ENCODE measurements at regions not wholly inside any gene's neighbourhood (a gene's known extent, or its start where the extent isn't known, plus 50 kb on each side); places are given as distances from the start of the nearest gene placed in this dataset.

- Histone ChIP-seq H3K27ac (replicated peaks in 1 of 4) (no peak overlapping the region), H3K36me3 (no peaks in the 10 kb centered on the region), H3K4me3 (no peak overlapping the region), H3K9me3 (no peaks in the 10 kb centered on the region), H3K27me3 (no peaks in the 10 kb centered on the region), H3K4me1 (no peaks in the 10 kb centered on the region)
- TF ChIP-seq POLR2AphosphoS5 (IDR thresholded peaks at IDR 0.05): no peak
- TF ChIP-seq EP300 (IDR thresholded peaks at IDR 0.05): no peak
- TF ChIP-seq POLR2A (IDR thresholded peaks at IDR 0.05; ENCODE audit: low read depth): no peak
- no peak for TF ChIP-seq CTCF (IDR thresholded peaks at IDR 0.05)
- 80% methylated on average over 6 of the region's 6 CpGs for WGBS
- intact Hi-C loops (cut with DNase I): no loop called here
- DNase-seq (ENCODE audit: extremely low spot score): no peak
Measured at GRCh38 chr18:75777630-75778029, 350.1 kb upstream of the SMIM21 start.

- TF ChIP-seq EP300 (IDR thresholded peaks at IDR 0.05) (no peak), CTCF (IDR thresholded peaks at IDR 0.05) (no peak), POLR2AphosphoS5 (IDR thresholded peaks at IDR 0.05) (no peak), POLR2A (IDR thresholded peaks at IDR 0.05; ENCODE audit: low read depth) (no peak)
- no peaks in the 10 kb centered on the region for H3K4me1 ChIP-seq
- no peak overlapping the region for H3K4me3 ChIP-seq
- intact Hi-C loops (cut with DNase I): no loop called here
- H3K27me3 ChIP-seq: no peaks in the 10 kb centered on the region
- no peak for DNase-seq (ENCODE audit: extremely low spot score)
- H3K9me3 ChIP-seq: no peaks in the 10 kb centered on the region
- no peak overlapping the region for H3K27ac ChIP-seq (replicated peaks in 1 of 4)
- H3K36me3 ChIP-seq: no peaks in the 10 kb centered on the region
- 29% methylated on average over 2 of the region's 2 CpGs for WGBS
Measured at GRCh38 chr18:75775121-75775520, 347.6 kb upstream of the SMIM21 start.

DNA sequence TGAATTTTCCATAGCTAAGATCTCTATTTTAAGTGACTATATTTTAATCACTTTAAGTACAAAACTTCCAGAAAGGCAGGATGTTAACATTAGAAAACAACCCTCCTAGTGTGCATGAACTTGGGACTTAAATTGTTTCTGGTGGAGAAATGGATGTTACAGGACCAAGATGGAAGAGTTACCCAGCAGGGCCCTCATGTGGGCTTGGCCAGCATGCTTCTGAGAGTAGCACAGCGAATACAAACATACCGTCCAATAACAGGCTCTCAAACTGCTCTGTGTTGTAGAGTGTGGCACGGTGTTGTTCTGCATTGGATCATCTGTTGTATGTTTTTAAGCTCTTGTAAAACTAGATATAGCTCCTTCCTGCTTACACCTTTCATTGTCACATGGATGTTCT, 346.1 kb upstream of the SMIM21 start:
- H3K4me3 ChIP-seq: no peak overlapping the region
- no peak for TF ChIP-seq POLR2A (IDR thresholded peaks at IDR 0.05; ENCODE audit: low read depth)
- TF ChIP-seq CTCF (IDR thresholded peaks at IDR 0.05): no peak
- TF ChIP-seq EP300 (IDR thresholded peaks at IDR 0.05): no peak
- TF ChIP-seq POLR2AphosphoS5 (IDR thresholded peaks at IDR 0.05): no peak
- no peaks in the 10 kb centered on the region for H3K4me1 ChIP-seq
- no peaks in the 10 kb centered on the region for H3K36me3 ChIP-seq
- WGBS: 85% methylated on average over 3 of the region's 3 CpGs
- no peak overlapping the region for H3K27ac ChIP-seq (replicated peaks in 1 of 4)
- H3K9me3 ChIP-seq: no peaks in the 10 kb centered on the region
- no peaks in the 10 kb centered on the region for H3K27me3 ChIP-seq
- intact Hi-C loops (cut with DNase I): no loop called here
- no peak for DNase-seq (ENCODE audit: extremely low spot score)

DNA sequence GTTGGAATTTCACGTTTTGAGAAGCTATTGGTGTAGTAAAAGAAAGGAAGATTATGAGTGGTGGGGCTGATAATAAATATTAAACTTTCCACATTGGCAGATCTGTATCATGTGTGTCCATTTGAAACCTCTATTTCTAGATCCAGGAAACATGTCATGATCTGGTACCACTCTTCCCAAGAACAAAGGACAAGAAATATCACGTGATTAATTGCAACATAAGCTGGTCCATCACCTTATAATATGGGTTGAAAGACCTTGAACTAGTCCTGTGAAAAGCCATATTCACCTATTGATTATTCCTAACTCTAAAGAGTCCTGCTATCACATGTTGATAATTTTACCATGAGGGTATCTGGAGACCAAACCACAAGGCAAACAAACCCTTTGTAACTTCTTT, 335.3 kb upstream of the SMIM21 start:
- no peaks in the 10 kb centered on the region for H3K36me3 ChIP-seq
- H3K4me3 ChIP-seq: no peak overlapping the region
- no peaks in the 10 kb centered on the region for H3K27me3 ChIP-seq
- intact Hi-C loops (cut with DNase I): no loop called here
- no peaks in the 10 kb centered on the region for H3K9me3 ChIP-seq
- H3K27ac ChIP-seq (replicated peaks in 1 of 4): no peak overlapping the region
- no peak for TF ChIP-seq EP300 (IDR thresholded peaks at IDR 0.05)
- TF ChIP-seq POLR2A (IDR thresholded peaks at IDR 0.05; ENCODE audit: low read depth): no peak
- TF ChIP-seq POLR2AphosphoS5 (IDR thresholded peaks at IDR 0.05): no peak
- TF ChIP-seq CTCF (IDR thresholded peaks at IDR 0.05): no peak
- WGBS: 86% methylated on average over 2 of the region's 2 CpGs
- H3K4me1 ChIP-seq: no peaks in the 10 kb centered on the region
- no peak for DNase-seq (ENCODE audit: extremely low spot score)

DNA sequence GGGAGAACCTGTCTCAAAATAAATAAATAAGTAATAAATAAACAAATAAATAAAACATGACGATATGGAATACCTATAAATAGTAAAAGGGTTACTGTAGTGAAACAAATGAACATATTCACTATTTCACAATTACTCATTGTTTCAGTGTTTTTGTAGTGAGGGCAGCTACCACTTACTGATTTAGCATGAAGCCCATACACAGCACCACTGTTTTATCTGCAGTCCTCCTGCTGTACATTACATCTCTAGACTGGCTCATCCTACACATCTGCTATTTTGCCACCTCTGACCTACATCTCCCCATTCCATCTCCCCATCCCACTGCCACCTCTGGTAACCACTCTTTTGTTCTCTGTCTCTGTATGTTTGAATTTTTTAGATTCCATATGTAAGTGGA, 332.7 kb upstream of the SMIM21 start:
- H3K27me3 ChIP-seq: no peaks in the 10 kb centered on the region
- no peaks in the 10 kb centered on the region for H3K36me3 ChIP-seq
- TF ChIP-seq POLR2AphosphoS5 (IDR thresholded peaks at IDR 0.05) (no peak), CTCF (IDR thresholded peaks at IDR 0.05) (no peak), EP300 (IDR thresholded peaks at IDR 0.05) (no peak), POLR2A (IDR thresholded peaks at IDR 0.05; ENCODE audit: low read depth) (no peak)
- DNase-seq (ENCODE audit: extremely low spot score): no peak
- no peaks in the 10 kb centered on the region for H3K9me3 ChIP-seq
- no peak overlapping the region for H3K27ac ChIP-seq (replicated peaks in 1 of 4)
- intact Hi-C loops (cut with DNase I): no loop called here
- H3K4me3 ChIP-seq: no peak overlapping the region
- WGBS: 63% methylated on average over 1 of the region's 1 CpG
- H3K4me1 ChIP-seq: no peaks in the 10 kb centered on the region
